ENCODE measurements at regions not wholly inside any gene's neighbourhood (a gene's known extent, or its start where the extent isn't known, plus 50 kb on each side); places are given as distances from the start of the nearest gene placed in this dataset.

- TF ChIP-seq RELB (IDR thresholded peaks at IDR 0.05; ENCODE audit: low read depth) = no peak
- no peak for TF ChIP-seq CBX3 (IDR thresholded peaks at IDR 0.05; ENCODE audit: borderline replicate concordance, low read depth)
- no peak for TF ChIP-seq ATF3 (IDR thresholded peaks at IDR 0.05; ENCODE audit: borderline replicate concordance, extremely low read depth, low read depth, low read length)
- TF ChIP-seq IRF5 (IDR thresholded peaks at IDR 0.05; ENCODE audit: borderline replicate concordance) = no peak
- no peak for TF ChIP-seq POLR2A (IDR thresholded peaks at IDR 0.05; ENCODE audit: low read depth, low read length)
- no peak for TF ChIP-seq RFX5 (IDR thresholded peaks at IDR 0.05; ENCODE audit: low read depth, low read length)
- TF ChIP-seq MEF2A (IDR thresholded peaks at IDR 0.05; ENCODE audit: insufficient read depth, low read depth, low read length) = no peak
- TF ChIP-seq SP1 (IDR thresholded peaks at IDR 0.05; ENCODE audit: low read depth, low read length) = no peak
Observed at GRCh38 chrX:81876437-81876836, 674.5 kb downstream of the SH3BGRL start (continued).

GRCh38 chrX:81890521-81890920 lies 688.6 kb downstream of the SH3BGRL start:
- intact Hi-C loops (cut with micrococcal nuclease; ENCODE audit: unreplicated experiment) (no loop called here), in situ Hi-C loops (cut with MboI) (no loop called here)
- Histone ChIP-seq H3K4me3 (no peak overlapping the region), H3K4me2 (ENCODE audit: control insufficient read depth, insufficient read depth) (no peak overlapping the region), H2AFZ (ENCODE audit: control insufficient read depth, low read depth, low read length) (no peak overlapping the region), H3K4me1 (ENCODE audit: control insufficient read depth, insufficient read depth, low read length) (no peaks in the 10 kb centered on the region), H3K9me3 (replicated peaks; ENCODE audit: control insufficient read depth, insufficient read depth, low read length) (no peaks in the 10 kb centered on the region), H3K36me3 (ENCODE audit: control insufficient read depth in 2 of 2, insufficient read depth in 2 of 2, low read length in 1 of 2) (no peaks in the 10 kb centered on the region), H3K79me2 (ENCODE audit: control insufficient read depth, insufficient read depth, low read length) (no peaks in the 10 kb centered on the region), H4K20me1 (ENCODE audit: control insufficient read depth, insufficient read depth) (no peaks in the 10 kb centered on the region), H3K27me3 (replicated peaks in 1 of 2; ENCODE audit: control insufficient read depth in 2 of 2, insufficient read depth in 2 of 2, low read length in 1 of 2) (no peaks in the 10 kb centered on the region), H3K9ac (ENCODE audit: control insufficient read depth, insufficient read depth, low read length) (no peak overlapping the region), H3K27ac (ENCODE audit: control insufficient read depth, insufficient read depth) (no peak overlapping the region)
- BruUV-seq (replicated peaks) = no TSS peak
- FAIRE-seq (no peak), DNase-seq (ENCODE audit: low read depth, low spot score) (no peak), ATAC-seq (no peak)
- CTCF ChIA-PET = no interaction called here
- WGBS (ENCODE audit: insufficient coverage, insufficient replicate concordance, low lambda C conversion rate, missing lambda C conversion rate) = 0% methylated on average over 1 of the region's 1 CpG
- RAD21 ChIA-PET (ENCODE audit: unreplicated experiment) = no interaction called here
- SMC1A ChIA-PET (ENCODE audit: uncharacterized antibody, unreplicated experiment) = no interaction called here
- POLR2A ChIA-PET = no interaction called here
- TF ChIP-seq SKIL (IDR thresholded peaks at IDR 0.05; ENCODE audit: low read depth, poor library complexity, severe bottlenecking) (no peak), PML (IDR thresholded peaks at IDR 0.05; ENCODE audit: low read length) (no peak), CBX3 (IDR thresholded peaks at IDR 0.05; ENCODE audit: borderline replicate concordance, low read depth) (no peak), BCLAF1 (IDR thresholded peaks at IDR 0.05) (no peak), IRF5 (IDR thresholded peaks at IDR 0.05; ENCODE audit: borderline replicate concordance) (no peak), TCF7 (IDR thresholded peaks at IDR 0.05; ENCODE audit: borderline replicate concordance) (no peak), CHD4 (IDR thresholded peaks at IDR 0.05) (no peak), POLR2AphosphoS5 (IDR thresholded peaks at IDR 0.05; ENCODE audit: low read length) (no peak)

Measured in GM12878 (cell line).